ENCODE measurements at regions not wholly inside any gene's neighbourhood (a gene's known extent, or its start where the extent isn't known, plus 50 kb on each side); places are given as distances from the start of the nearest gene placed in this dataset.

DNA sequence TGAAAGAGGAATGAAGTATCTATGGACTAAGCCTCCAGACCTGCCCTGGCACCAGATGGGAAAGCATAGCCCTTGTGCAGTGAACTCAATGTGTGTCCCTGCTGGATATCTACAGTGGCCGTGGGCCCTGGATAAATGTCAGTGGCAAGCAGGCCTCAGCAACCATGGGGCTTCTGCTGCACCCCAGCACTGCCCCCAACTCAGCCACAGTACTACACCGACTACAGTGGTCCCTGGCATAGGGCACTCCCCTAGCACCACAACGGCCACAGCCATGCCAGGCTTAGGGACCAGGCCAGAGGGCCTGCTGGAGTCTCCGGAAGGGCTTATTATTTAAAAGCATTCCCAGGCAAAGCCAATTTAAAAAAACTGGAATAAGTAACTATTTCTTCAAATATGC, 459.1 kb downstream of the SH2D1A start:
- DNase-seq (ENCODE audit: low read depth in 2 of 2), result no peak
- no peak overlapping the region for H3K4me3 ChIP-seq (replicated peaks in 1 of 2; ENCODE audit: low read depth in 2 of 2, low read length in 2 of 2)
- TF ChIP-seq, protein P1, sequence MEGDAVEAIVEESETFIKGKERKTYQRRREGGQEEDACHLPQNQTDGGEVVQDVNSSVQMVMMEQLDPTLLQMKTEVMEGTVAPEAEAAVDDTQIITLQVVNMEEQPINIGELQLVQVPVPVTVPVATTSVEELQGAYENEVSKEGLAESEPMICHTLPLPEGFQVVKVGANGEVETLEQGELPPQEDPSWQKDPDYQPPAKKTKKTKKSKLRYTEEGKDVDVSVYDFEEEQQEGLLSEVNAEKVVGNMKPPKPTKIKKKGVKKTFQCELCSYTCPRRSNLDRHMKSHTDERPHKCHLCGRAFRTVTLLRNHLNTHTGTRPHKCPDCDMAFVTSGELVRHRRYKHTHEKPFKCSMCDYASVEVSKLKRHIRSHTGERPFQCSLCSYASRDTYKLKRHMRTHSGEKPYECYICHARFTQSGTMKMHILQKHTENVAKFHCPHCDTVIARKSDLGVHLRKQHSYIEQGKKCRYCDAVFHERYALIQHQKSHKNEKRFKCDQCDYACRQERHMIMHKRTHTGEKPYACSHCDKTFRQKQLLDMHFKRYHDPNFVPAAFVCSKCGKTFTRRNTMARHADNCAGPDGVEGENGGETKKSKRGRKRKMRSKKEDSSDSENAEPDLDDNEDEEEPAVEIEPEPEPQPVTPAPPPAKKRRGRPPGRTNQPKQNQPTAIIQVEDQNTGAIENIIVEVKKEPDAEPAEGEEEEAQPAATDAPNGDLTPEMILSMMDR (IDR thresholded peaks at IDR 0.05; ENCODE audit: low read depth, low read length), result no peak

DNA sequence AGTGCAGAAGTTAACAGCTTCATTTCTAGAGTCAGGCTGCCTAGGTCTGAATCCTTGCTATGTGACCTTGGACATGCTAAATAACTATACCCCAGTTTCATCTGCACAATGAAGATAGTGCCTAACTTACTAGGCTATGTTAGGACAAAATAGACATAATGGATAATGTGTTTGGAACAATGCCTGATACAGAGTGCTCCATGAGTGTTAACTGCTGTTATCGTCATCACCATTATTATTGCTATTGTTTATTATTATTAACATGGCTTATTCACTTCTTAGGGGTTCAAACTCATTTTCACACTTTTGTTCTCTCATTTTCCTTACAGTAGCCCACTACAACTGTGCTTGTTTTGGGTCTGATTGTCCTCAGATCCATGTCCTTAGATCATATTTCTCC, 467.7 kb downstream of the SH2D1A start:
- TF ChIP-seq, protein P1 (IDR thresholded peaks at IDR 0.05; ENCODE audit: low read depth, low read length), result no peak
- H3K4me3 ChIP-seq (replicated peaks in 1 of 2; ENCODE audit: low read depth in 2 of 2, low read length in 2 of 2), result no peak overlapping the region
- DNase-seq (ENCODE audit: low read depth in 2 of 2), result no peak

DNA sequence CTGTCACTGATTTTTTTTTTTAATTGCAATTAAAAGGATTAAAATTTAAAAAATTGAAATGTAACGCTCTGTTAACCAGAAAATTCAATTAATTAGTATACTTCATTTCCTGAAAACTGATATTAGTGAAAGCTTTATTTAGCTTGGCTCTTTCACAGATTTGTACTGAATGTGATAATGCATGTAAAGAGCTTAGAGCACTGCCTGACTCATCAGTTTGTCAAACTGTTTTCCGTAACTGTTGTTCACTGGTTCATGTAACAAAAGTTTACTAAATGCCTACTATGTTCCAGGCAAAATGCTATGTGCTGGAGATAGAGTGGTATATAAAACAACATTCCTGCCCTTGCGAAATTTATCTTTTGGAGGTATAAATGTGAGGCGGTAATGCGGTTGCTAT, 471.7 kb downstream of the SH2D1A start:
- TF ChIP-seq, protein P1 (IDR thresholded peaks at IDR 0.05; ENCODE audit: low read depth, low read length), result no peak
- no peak overlapping the region for H3K4me3 ChIP-seq (replicated peaks in 1 of 2; ENCODE audit: low read depth in 2 of 2, low read length in 2 of 2)
- DNase-seq (ENCODE audit: low read depth in 2 of 2), result no peak

DNA sequence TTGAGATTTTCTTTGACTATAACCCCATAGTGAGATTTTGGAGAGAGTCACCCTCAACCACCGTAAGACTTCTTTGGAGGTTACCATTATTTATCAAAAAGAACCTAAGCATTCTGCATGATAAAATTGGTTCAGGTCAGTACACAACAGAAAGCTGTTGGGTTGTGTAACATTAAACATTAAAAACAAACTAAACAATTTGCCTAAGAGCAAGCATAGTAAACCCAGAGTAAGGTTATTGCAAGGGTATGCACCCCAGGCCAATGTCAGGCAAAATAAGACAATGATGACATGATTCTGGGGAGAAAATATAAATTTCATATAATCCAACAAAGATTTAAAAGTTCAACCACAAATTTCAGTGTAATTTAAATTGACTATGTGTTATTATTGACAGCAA, 472.4 kb downstream of the SH2D1A start:
- no peak for DNase-seq (ENCODE audit: low read depth in 2 of 2)
- TF ChIP-seq, protein P1 (IDR thresholded peaks at IDR 0.05; ENCODE audit: low read depth, low read length), result no peak
- no peak overlapping the region for H3K4me3 ChIP-seq (replicated peaks in 1 of 2; ENCODE audit: low read depth in 2 of 2, low read length in 2 of 2)

DNA sequence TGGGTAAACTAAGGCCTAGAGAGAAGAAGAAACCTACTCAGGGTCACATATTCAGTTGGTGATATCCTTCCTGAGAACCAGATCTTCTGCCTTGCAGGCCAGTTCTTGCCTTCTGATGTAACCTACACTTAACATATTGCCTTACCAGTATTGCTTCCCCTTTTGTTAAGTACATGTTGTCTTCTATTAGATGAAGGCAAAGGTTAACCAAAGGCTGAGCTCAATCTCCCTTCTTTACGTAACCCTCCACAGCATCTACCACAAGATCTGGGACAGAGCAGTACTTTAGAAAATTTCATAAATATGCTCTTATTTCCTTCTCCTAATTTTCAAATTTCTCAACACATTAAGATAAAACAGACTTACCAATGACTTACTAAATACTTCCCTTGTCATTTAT, 474.4 kb downstream of the SH2D1A start:
- H3K4me3 ChIP-seq (replicated peaks in 1 of 2; ENCODE audit: low read depth in 2 of 2, low read length in 2 of 2), result no peak overlapping the region
- TF ChIP-seq, protein P1 (IDR thresholded peaks at IDR 0.05; ENCODE audit: low read depth, low read length), result no peak
- no peak for DNase-seq (ENCODE audit: low read depth in 2 of 2)

DNA sequence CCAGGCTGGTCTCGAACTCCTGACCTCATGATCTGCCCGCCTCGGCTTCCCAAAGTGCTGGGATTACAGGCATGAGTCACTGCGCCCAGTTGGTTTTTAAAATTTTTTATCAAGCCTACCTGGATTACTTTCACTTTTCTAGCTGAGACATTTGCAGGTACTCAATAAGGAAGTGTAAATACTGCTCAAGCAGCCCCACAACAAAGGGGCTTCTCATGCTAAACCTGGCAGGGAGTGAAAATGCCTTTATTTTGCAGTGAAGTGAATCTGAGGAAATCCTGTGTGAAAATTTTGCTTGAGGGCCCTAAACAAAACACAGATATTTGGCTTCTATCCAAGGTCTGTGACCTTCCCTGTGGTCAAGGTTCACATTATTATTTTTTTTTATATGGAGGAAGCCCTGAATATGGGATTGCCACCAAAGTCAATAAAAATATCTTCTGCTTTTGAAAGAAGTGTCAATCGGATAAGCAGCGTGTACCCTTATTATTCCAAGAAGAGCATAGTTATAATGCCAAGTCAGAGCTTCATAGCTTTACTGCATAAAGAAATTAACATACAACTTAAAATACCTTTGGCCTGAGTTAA, 481.0 kb downstream of the SH2D1A start:
- TF ChIP-seq, protein P1 (IDR thresholded peaks at IDR 0.05; ENCODE audit: low read depth, low read length), result no peak

DNA sequence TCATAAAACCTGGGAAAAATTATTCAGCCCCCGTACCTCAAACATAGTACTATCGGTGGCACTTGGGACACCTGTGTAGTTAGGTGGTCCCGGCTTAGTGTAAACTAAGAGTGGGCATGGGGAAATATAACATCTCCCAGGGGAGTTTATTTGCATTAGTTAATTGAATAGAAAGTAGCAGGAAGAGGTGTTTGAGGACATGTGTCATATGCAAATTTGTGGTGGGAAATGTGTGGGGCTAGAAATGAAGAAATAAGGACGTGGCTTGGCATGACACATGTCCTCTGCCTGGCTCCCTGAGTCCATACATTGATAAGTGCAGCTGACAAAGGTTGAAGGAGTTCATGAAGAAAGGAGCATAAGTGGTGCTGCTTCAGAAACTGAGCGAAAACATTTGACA, 483.6 kb downstream of the SH2D1A start:
- TF ChIP-seq, protein P1 (IDR thresholded peaks at IDR 0.05; ENCODE audit: low read depth, low read length), result no peak
- H3K4me3 ChIP-seq (replicated peaks in 1 of 2; ENCODE audit: low read depth in 2 of 2, low read length in 2 of 2), result no peak overlapping the region
- no peak for DNase-seq (ENCODE audit: low read depth in 2 of 2)

More for the DNA sequence above, 481.0 kb downstream of the SH2D1A start:
- no peak for DNase-seq (ENCODE audit: low read depth in 2 of 2)
- no peak overlapping the region for H3K4me3 ChIP-seq (replicated peaks in 1 of 2; ENCODE audit: low read depth in 2 of 2, low read length in 2 of 2)
